ENCODE measurements at regions not wholly inside any gene's neighbourhood (a gene's known extent, or its start where the extent isn't known, plus 50 kb on each side); places are given as distances from the start of the nearest gene placed in this dataset.
"Not testable (repeated sequence)": the region's sequence is repeated elsewhere in the genome, so short reads cannot be mapped to it uniquely, and the experiment has no call there.

DNA sequence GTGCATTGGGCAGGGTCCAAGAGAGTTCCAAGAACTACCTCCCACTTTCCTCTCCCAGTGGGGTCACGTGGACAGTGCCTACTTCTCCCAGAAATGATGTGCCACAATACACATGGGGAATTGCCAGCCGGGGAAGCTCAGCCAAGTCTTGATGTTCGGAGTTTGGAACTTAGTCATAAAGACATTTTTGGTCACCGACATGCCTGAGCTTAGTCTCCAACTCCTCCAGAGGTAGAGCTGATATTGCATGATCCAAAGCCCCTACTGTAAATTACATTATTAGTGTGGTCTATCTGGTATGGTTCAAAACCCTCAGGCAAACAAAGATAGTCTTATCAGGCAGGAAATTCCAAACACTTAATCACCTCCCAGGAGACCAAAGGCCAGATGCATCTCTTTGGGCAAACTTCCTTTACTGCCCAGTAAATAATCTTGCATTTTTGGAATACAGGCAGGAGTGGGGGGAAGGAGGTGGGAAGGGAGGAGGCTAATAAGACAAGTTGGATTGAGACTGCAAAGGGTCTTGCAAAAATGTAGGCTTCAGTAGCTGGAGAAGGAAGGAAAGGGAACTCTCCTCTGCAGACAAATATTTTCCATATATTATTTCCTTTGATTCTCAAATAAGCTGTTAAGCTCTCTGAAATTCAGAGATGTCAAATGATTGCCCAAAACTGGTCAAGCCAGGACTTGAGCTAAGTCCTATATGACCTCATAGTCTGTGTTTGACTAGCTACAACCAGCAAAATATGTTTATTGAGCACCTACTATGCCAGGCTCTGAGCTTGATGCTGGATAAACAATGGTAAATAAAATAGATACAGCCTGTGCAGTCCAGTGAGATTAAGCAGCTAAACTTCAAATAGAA lies 99.4 kb downstream of the DRD1 start:
- peak in 1 of 2 experiments; percentile 78 for DNase-seq

DNA sequence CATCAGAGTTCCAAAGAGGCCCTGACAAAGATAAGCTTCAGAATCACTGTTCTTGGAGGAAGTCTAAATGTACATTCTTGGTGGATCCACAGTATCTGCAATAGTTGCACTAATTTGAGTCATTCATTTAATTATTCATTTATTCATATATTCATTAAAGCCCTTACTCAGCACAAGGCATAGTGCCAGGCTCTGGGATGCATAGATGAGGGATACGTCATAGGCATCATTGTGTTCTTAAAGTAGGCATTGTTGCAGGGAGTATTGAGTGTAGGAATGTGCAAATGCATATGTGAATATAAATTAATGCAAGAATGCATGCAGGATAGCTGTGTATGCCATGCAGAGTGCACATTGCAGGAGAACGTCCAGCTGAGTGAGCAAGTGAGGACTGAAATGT lies 100.7 kb downstream of the DRD1 start:
- no peak for DNase-seq

DNA sequence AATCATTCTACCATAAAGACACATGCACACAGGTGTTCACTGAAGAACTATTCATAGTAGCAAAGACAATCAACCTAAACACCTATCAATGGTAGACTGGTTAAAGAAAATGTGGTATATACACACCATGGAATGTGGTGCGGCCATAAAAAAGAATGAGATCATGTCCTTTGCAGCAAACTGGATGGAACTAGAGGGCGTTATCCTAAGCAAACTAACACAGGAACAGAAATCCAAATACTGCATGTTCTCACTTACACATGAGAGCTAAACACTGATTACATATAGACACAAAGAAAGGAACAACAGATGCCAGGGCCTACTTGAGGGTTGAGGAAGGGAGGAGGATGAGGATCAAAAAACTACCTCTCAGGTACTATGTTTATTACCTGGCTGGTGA lies 103.8 kb downstream of the DRD1 start:
- DNase-seq = no peak

DNA sequence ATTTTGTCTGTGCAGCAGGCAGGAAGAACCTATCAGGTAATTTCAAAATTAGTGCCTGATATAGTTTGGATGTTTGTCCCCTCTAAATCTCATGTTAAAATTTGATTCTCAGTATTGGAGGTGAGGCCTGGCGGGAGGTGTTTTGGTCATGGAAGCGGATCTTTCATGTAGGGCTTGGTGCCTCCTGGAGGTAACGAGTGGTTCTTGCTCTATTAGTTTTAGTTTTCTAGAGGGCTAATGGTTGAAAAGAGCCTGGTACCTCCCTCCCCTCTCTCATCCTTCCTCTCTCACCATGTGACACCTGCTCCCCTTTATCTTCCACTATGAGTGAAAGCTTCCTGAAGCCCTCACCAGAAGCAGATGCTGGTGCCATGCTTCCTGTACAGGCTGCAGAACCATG lies 106.3 kb downstream of the DRD1 start:
- DNase-seq = no peak

DNA sequence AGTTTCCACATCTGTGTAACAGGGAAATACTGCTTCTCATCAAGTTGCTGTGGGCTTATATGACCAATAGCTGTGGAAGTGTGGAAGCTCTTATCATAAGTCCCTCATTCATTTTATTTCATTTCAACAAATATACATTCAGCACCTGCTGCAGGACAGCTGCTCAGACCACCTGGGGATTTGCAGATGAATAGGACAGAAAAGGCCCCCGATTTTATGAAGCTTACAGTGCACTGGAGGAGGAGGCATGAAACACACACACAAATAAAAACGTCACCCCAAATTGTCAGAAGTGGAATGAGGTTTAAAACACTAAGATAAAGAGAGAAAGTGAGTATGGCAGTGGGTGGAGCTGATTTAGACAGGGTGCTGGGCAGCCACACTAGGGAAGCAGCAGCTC lies 107.2 kb downstream of the DRD1 start:
- DNase-seq = no peak

DNA sequence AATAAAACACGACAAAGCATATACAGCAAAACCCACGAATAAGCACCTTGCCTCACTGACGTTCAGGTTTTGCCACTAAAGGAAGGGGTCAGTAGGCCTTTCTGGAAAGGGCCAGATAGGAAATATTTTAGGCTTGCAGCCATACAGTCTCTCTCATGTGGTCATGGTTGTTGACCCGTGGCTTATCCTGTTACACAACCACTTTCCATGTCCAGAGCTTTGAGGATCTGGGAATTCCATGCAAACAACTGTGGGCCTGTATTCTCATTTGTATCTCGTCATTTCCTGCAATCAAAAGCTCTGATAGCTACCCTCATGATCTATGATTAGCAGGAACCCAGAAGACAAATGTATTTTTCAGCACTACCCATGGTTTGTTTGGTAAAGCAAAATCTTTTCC lies 108.3 kb downstream of the DRD1 start:
- no peak for DNase-seq

DNA sequence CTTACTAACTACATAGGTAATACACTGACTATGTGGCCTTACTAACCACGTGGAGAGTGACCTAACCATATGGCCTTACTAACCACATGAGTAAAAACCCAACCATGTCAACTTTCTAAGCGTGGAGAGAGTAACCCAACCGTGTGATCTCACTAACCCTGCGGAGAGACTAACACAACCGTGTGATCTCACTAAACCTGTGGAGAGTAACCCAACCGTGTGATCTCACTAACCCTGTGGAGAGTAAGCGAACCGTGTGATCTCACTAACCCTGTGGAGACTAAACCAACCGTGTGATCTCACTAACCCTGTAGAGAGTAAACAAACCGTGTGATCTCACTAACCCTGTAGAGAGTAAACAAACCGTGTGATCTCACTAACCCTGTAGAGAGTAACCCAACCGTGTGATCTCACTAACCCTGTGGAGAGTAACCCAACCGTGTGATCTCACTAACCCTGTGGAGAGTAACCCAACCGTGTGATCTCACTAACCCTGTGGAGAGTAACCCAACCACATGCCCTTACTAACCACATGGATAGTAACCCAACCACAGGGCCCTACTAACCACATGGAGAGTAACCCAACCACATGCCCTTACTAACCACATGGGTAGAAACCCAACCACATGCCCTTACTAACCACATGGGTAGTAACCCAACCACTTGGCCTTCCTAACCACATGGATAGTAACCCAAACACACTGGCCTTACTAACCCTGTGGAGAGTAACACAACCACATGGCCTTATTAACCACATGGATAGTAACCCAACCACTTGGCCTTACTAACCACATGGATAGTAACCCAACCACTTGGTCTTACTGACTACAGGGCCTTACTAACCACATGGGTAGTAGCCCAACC lies 112.6 kb downstream of the DRD1 start:
- DNase-seq = not testable (repeated sequence)

DNA sequence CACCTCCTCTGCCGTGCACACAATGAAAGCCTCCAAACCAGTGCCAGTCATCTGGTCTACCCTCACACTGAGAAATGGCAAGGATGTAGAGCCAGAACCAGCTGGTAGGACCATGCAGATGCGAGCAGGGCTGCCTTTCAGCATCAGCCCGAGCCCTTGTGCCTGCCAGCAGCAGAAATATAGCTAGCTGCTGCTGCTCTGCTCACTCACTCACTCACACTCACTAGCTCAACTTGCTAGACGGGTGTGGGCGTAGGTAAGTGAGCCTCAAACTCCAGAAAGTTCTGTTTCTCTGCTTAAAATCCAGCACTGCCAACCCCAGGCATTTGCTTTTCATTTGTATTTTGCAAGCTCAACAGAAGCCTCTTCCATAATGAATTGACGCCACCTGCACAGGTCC lies 114.0 kb downstream of the DRD1 start:
- DNase-seq = no peak

GRCh38 chr5:175328687-175329086 lies 115.3 kb downstream of the DRD1 start:
- no peak for DNase-seq

- no peak for DNase-seq
These were observed 115.8 kb downstream of the DRD1 start for GRCh38 chr5:175328176-175328575.

DNA sequence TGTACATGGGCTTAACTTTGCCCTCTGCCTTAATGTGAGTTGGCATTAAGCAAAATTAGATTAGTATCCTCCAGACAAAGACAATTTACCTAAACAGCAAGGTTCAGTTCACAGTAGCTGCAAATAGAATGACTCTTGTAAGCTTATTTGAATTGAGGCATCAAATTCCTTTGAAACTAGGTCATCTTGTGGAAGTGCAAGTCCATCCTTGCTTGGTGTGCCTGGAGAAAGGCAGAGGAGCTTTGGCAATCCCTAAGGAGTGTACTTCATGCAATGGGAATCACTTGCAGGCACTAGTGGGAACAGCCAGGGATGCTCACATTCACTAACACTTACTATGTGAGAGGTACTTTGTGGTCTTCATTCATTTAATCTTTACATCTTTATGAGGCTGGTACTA lies 118.3 kb downstream of the DRD1 start:
- DNase-seq = peak in 1 of 2 experiments; percentile 12

- DNase-seq = no peak
These were observed 122.0 kb downstream of the DRD1 start for GRCh38 chr5:175321927-175322532.

- DNase-seq = no peak
These were observed 124.8 kb downstream of the DRD1 start for GRCh38 chr5:175319199-175319598.

- DNase-seq = no peak
These were observed 126.1 kb downstream of the DRD1 start for GRCh38 chr5:175317872-175318271.

- no peak for DNase-seq
These were observed 134.7 kb downstream of the DRD1 start for GRCh38 chr5:175309218-175309810.

- no peak for DNase-seq
These were observed 135.3 kb downstream of the DRD1 start for GRCh38 chr5:175308701-175309100.

DNA sequence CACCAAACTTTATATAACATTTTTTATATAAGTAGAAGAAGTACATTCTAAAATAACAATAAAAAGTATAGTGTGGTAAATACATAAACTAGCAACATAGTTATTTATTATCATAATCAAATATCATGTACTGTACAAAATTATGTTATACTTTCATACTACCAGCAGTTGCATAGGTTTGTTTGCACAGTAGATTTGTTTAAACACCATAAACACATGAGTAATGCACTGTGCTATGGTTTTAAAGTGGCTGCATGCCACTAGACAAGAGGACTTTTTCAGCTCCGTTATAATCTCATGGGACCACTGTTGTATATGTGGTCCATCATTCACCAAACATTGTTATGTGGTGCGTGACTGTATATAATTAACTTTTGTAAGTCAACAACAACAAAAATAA lies 137.6 kb downstream of the DRD1 start:
- no peak for DNase-seq

DNA sequence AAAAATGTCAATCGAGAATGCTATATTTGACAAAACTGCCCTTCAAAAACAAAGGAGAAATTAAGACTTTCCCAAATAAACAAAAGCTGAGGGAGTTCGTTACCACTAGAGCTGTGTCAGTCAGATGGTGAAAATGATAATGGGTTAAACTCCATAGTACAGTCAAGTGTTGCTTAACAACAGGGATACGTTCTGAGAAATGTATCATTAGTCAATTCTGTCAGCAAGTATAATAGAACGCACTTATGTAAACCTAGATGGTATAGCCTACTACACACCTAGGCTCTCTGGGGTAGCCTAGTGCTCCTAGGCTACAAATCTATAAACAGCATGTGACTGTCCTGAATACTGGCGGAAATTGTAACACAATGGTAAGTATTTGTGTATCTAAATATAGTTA lies 138.7 kb downstream of the DRD1 start:
- no peak for DNase-seq

DNA sequence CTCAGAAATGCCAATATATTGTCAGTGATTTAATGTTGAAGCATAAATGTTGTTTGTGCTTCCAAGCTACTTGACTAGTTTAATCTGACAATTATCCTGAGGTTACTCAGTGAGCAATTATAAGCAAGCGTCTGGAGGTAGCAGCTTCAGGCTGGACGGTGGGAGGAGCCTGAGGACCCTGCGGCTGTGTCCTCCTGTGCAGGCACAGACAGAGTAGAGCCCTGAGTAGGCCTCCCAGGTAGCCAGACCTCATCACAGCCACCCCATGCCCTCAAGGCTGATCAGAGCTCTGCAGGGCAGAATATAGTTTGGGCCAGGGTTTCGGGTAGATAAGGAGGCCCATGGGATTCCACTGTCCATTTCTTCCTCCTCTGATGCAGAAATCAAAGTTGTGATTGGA lies 153.6 kb downstream of the DRD1 start:
- DNase-seq = no peak

DNA sequence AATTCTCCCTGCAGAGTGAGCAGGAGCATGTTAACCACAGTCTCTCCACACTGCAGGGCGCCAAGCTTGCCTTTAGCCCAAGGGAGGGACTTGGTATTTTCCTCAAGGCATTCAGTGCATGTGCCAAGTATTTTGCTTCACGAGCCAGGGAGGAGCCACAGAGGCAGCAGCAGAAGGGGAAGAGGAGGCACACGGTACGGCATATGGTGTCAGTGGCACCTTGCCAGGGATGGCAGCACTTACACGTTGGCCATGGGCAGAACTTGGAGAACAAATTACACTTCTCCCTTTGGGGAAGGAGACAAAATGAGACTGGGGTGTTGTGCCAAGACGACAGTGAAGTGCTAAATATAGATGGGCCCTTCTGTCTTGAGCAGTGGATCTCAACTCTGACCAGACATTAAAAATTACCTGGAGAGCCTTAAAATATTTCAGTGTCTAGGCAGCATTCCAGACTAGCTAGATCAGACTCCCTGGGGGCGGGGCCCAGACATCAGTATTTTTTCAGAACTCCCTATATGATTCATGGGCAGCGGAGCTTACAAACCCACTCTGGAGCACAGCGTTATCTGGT lies 155.8 kb downstream of the DRD1 start:
- DNase-seq = peak in 1 of 2 experiments; percentile 31

- no peak for DNase-seq
These were observed 157.0 kb downstream of the DRD1 start for GRCh38 chr5:175286981-175287380.

- DNase-seq = no peak
These were observed 158.7 kb downstream of the DRD1 start for GRCh38 chr5:175285261-175285660.

GRCh38 chr5:175284806-175285205 lies 159.2 kb downstream of the DRD1 start:
- DNase-seq = no peak
